DOHH2 (cell line): ENCODE measurements at regions not wholly inside any gene's neighbourhood (a gene's known extent, or its start where the extent isn't known, plus 50 kb on each side); places are given as distances from the start of the nearest gene placed in this dataset.

Source experiments
- H3F3A ChIP-seq: fragments of 200-600 bp; sonication (generic), shearing (Covaris generic); 2 replicates; pipeline ENCODE4 v1.6.0; 2016; ENCODE audit warnings: antibody characterized with exemption, mild to moderate bottlenecking; ENCODE audit not compliant: control insufficient read depth, insufficient read depth
- H3K27ac ChIP-seq: fragments of 200-600 bp; sonication (generic); 2 replicates; pipeline ENCODE4 v1.5.1; 2014; ENCODE audit warnings: low read depth, mild to moderate bottlenecking, low read length, moderate library complexity
- H3K27me3 ChIP-seq: fragments of 200-600 bp; sonication (generic); 2 replicates; pipeline ENCODE4 v1.6.1; 2014; ENCODE audit warnings: mild to moderate bottlenecking, low read length, mixed read lengths; ENCODE audit not compliant: control insufficient read depth
- H3K36me3 ChIP-seq: fragments of 200-600 bp; sonication (generic); 2 replicates; pipeline ENCODE4 v1.6.1; 2014; ENCODE audit warnings: mild to moderate bottlenecking, low read length, moderate library complexity, mixed read lengths; ENCODE audit not compliant: control insufficient read depth
- H3K4me1 ChIP-seq: fragments of 200-600 bp; sonication (generic); 2 replicates; pipeline ENCODE4 v1.6.1; 2014; ENCODE audit warnings: mild to moderate bottlenecking, low read length, mixed read lengths; ENCODE audit not compliant: control insufficient read depth
- H3K4me2 ChIP-seq: fragments of 200-600 bp; sonication (generic); 2 replicates; pipeline ENCODE4 v1.6.0; 2014; ENCODE audit warnings: mild to moderate bottlenecking, low read length, moderate library complexity
- H3K4me3 ChIP-seq: fragments of 200-600 bp; sonication (generic); 2 replicates; pipeline ENCODE4 v1.5.1; 2014; ENCODE audit warnings: mild to moderate bottlenecking, low read length, mixed read lengths
- H3K79me2 ChIP-seq: fragments of 200-600 bp; sonication (generic); 2 replicates; pipeline ENCODE4 v1.6.1; 2014; ENCODE audit warnings: mild to moderate bottlenecking, low read length, mixed read lengths; ENCODE audit not compliant: control insufficient read depth
- H3K9me2 ChIP-seq: fragments of 200-600 bp; sonication (generic); replicated peaks from 2 replicates; pipeline ENCODE4 v1.6.1; 2014; ENCODE audit warnings: mild to moderate bottlenecking, low read length, mixed read lengths; ENCODE audit not compliant: control insufficient read depth
- H3K9me3 ChIP-seq: fragments of 200-600 bp; sonication (generic); 2 replicates; pipeline ENCODE4 v1.6.1; 2014; ENCODE audit warnings: antibody characterized with exemption, low read length, mixed read lengths; ENCODE audit not compliant: control insufficient read depth, insufficient read depth
- H4K20me1 ChIP-seq: fragments of 200-600 bp; sonication (generic); 2 replicates; pipeline ENCODE4 v1.6.0; 2014; ENCODE audit warnings: low read depth, mild to moderate bottlenecking, antibody characterized with exemption, low read length, moderate library complexity; ENCODE audit not compliant: control insufficient read depth, insufficient read depth
- CTCF ChIP-seq: fragments of 200-600 bp; sonication (generic); IDR thresholded peaks from one replicate; pipeline ENCODE4 v1.5.1; 2014; ENCODE audit warnings: antibody characterized with exemption, mild to moderate bottlenecking, low read depth, low read length; ENCODE audit not compliant: poor library complexity, severe bottlenecking
- EZH2phosphoT487 ChIP-seq: fragments of 200-600 bp; sonication (generic); IDR thresholded peaks from 2 replicates; pipeline ENCODE4 v1.6.1; 2017; ENCODE audit warnings: borderline replicate concordance, mild to moderate bottlenecking, antibody characterized with exemption, low read length, moderate library complexity, mixed read lengths

GRCh38 chr12:125255935-125256633 is 190.8 kb downstream of the AACS start:
- TF ChIP-seq EZH2phosphoT487 (no peak), CTCF (no peak)
- H3K79me2 ChIP-seq, result no peaks in the 10 kb centered on the region

GRCh38 chr12:125256634-125256936 is 191.3 kb downstream of the AACS start:
- Histone ChIP-seq H3F3A (no peaks in the 10 kb centered on the region), H3K36me3 (no peaks in the 10 kb centered on the region), H3K27ac (no peak overlapping the region), H3K9me2 (no peaks in the 10 kb centered on the region), H3K27me3 (no peaks in the 10 kb centered on the region), H3K4me2 (no peak overlapping the region), H3K4me3 (no peak overlapping the region), H3K79me2 (no peaks in the 10 kb centered on the region), H4K20me1 (no peaks in the 10 kb centered on the region), H3K9me3 (no peaks in the 10 kb centered on the region), H3K4me1 (no peaks in the 10 kb centered on the region)
- TF ChIP-seq CTCF (no peak), EZH2phosphoT487 (no peak)

More at GRCh38 chr12:125255935-125256633, 190.8 kb downstream of the AACS start:
- H3K4me3 ChIP-seq, result no peak overlapping the region
- H3K36me3 ChIP-seq, result no peaks in the 10 kb centered on the region
- no peaks in the 10 kb centered on the region for H3K9me2 ChIP-seq
- H4K20me1 ChIP-seq, result no peaks in the 10 kb centered on the region
- no peaks in the 10 kb centered on the region for H3K9me3 ChIP-seq
- H3K27me3 ChIP-seq, result no peaks in the 10 kb centered on the region
- H3K27ac ChIP-seq, result no peak overlapping the region
- H3F3A ChIP-seq, result no peaks in the 10 kb centered on the region
- H3K4me1 ChIP-seq, result no peaks in the 10 kb centered on the region
- no peak overlapping the region for H3K4me2 ChIP-seq

GRCh38 chr12:125259178-125259867 is 194.1 kb downstream of the AACS start:
- Histone ChIP-seq H3K9me2 (no peaks in the 10 kb centered on the region), H3K27me3 (no peaks in the 10 kb centered on the region), H3K4me2 (no peak overlapping the region), H3K27ac (no peak overlapping the region), H3K9me3 (no peaks in the 10 kb centered on the region), H3K4me3 (no peak overlapping the region), H3K4me1 (no peaks in the 10 kb centered on the region), H3K79me2 (no peaks in the 10 kb centered on the region), H3F3A (no peaks in the 10 kb centered on the region), H3K36me3 (no peaks in the 10 kb centered on the region), H4K20me1 (no peaks in the 10 kb centered on the region)
- no peak for TF ChIP-seq EZH2phosphoT487
- TF ChIP-seq CTCF, result no peak
